ENCODE measurements at regions not wholly inside any gene's neighbourhood (a gene's known extent, or its start where the extent isn't known, plus 50 kb on each side); places are given as distances from the start of the nearest gene placed in this dataset.

DNA sequence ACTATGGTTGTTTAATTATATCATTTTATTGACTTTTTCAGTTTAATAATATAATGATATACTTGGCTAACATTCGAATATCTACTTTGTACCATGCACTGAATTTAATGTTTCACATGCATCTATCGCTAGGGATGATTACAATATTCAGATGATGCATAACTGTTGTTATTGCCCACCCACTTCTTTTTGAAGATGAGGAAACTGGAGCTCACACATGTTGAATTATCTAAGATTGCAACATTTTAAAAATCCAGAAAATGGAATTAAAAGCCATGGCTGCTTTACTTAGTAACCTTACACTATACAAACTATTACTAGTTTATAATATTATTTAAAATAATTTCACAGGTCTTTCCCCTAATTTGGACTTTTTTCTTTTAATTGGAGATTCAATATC, 171.7 kb downstream of the TLR4 start:
- H3K27ac Mint-ChIP-seq, result no peak overlapping the region
- no peaks in the 10 kb centered on the region for H3K4me1 Mint-ChIP-seq (ENCODE audit: low read depth)
- no peak for DNase-seq (ENCODE audit: low spot score)
- no peak overlapping the region for H3K4me3 Mint-ChIP-seq
- H3K27me3 Mint-ChIP-seq (ENCODE audit: low read depth), result no peaks in the 10 kb centered on the region
- H3K9me3 Mint-ChIP-seq, result no peaks in the 10 kb centered on the region
- no peaks in the 10 kb centered on the region for H3K36me3 Mint-ChIP-seq (ENCODE audit: low read depth)

- DNase-seq (ENCODE audit: low spot score), result no peak
- no peaks in the 10 kb centered on the region for H3K9me3 Mint-ChIP-seq
- H3K4me1 Mint-ChIP-seq (ENCODE audit: low read depth), result no peaks in the 10 kb centered on the region
- H3K27me3 Mint-ChIP-seq (ENCODE audit: low read depth), result no peaks in the 10 kb centered on the region
- H3K27ac Mint-ChIP-seq, result no peak overlapping the region
- no peak overlapping the region for H3K4me3 Mint-ChIP-seq
- H3K36me3 Mint-ChIP-seq (ENCODE audit: low read depth), result no peaks in the 10 kb centered on the region
Observed at GRCh38 chr9:117882171-117882570, 178.0 kb downstream of the TLR4 start.

DNA sequence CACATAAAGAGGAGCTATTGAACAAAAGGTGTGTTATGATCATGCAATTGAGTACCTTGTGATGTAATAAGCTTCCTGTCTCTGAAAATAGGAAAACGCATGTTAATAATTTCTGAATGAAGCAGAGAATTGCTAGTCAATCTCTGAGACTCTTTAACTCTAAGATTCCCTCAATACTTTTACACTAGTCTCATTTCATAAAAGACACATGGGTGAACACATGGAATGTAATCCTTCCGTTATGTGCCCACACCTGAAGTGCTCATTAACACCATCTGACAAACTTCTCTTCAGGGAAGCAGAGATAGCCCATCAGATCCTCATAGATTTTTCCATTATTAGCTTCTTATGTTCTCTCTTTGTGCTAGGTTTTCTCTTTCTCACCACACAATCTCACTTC, 182.4 kb downstream of the TLR4 start:
- no peaks in the 10 kb centered on the region for H3K9me3 Mint-ChIP-seq
- H3K4me1 Mint-ChIP-seq (ENCODE audit: low read depth), result no peaks in the 10 kb centered on the region
- H3K27me3 Mint-ChIP-seq (ENCODE audit: low read depth), result no peaks in the 10 kb centered on the region
- no peaks in the 10 kb centered on the region for H3K36me3 Mint-ChIP-seq (ENCODE audit: low read depth)
- H3K4me3 Mint-ChIP-seq, result no peak overlapping the region
- H3K27ac Mint-ChIP-seq, result no peak overlapping the region
- no peak for DNase-seq (ENCODE audit: low spot score)

- no peak for DNase-seq (ENCODE audit: low spot score)
- no peak overlapping the region for H3K4me3 Mint-ChIP-seq
- no peaks in the 10 kb centered on the region for H3K4me1 Mint-ChIP-seq (ENCODE audit: low read depth)
- no peak overlapping the region for H3K27ac Mint-ChIP-seq
- H3K9me3 Mint-ChIP-seq, result no peaks in the 10 kb centered on the region
- no peaks in the 10 kb centered on the region for H3K36me3 Mint-ChIP-seq (ENCODE audit: low read depth)
- no peaks in the 10 kb centered on the region for H3K27me3 Mint-ChIP-seq (ENCODE audit: low read depth)
Observed at GRCh38 chr9:117887383-117887782, 183.2 kb downstream of the TLR4 start.

GRCh38 chr9:117887941-117888340, 183.7 kb downstream of the TLR4 start:
- no peak overlapping the region for H3K27ac Mint-ChIP-seq
- no peak for DNase-seq (ENCODE audit: low spot score)
- H3K4me1 Mint-ChIP-seq (ENCODE audit: low read depth), result no peaks in the 10 kb centered on the region
- H3K36me3 Mint-ChIP-seq (ENCODE audit: low read depth), result no peaks in the 10 kb centered on the region
- no peak overlapping the region for H3K4me3 Mint-ChIP-seq
- no peaks in the 10 kb centered on the region for H3K9me3 Mint-ChIP-seq
- no peaks in the 10 kb centered on the region for H3K27me3 Mint-ChIP-seq (ENCODE audit: low read depth)

- Mint-ChIP-seq H3K4me1 (ENCODE audit: low read depth) (no peaks in the 10 kb centered on the region), H3K36me3 (ENCODE audit: low read depth) (no peaks in the 10 kb centered on the region)
- no peak for DNase-seq (ENCODE audit: low spot score)
Observed at GRCh38 chr9:117903453-117903852, 199.2 kb downstream of the TLR4 start.

DNA sequence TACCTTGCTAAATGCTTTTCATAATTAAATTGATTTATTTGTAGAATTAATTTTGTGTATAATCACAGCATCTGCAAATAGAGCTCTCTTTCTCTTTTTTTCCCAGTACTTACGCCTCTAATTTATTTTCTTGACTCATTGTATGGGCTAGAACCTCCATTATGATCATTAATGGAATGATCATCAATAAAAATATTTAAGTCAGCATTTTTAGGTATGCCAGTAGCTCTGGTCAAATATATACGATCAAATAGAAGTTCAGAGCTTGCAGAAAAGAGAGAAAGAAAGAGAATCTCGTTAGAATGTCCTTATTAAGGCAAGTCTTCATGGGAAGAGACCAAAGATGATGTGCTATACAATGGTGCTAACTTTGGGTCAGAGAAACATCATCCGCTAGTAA, 202.6 kb downstream of the TLR4 start:
- no peak overlapping the region for H3K4me3 Mint-ChIP-seq
- no peaks in the 10 kb centered on the region for H3K4me1 Mint-ChIP-seq (ENCODE audit: low read depth)
- no peak overlapping the region for H3K27ac Mint-ChIP-seq
- H3K27me3 Mint-ChIP-seq (ENCODE audit: low read depth), result no peaks in the 10 kb centered on the region
- peaks cover 19% of the 10 kb centered on the region for H3K9me3 Mint-ChIP-seq
- no peak for DNase-seq (ENCODE audit: low spot score)
- no peaks in the 10 kb centered on the region for H3K36me3 Mint-ChIP-seq (ENCODE audit: low read depth)

More at GRCh38 chr9:117903453-117903852, 199.2 kb downstream of the TLR4 start:
- Mint-ChIP-seq H3K27me3 (ENCODE audit: low read depth) (no peaks in the 10 kb centered on the region), H3K9me3 (no peaks in the 10 kb centered on the region), H3K27ac (no peak overlapping the region), H3K4me3 (no peak overlapping the region)

DNA sequence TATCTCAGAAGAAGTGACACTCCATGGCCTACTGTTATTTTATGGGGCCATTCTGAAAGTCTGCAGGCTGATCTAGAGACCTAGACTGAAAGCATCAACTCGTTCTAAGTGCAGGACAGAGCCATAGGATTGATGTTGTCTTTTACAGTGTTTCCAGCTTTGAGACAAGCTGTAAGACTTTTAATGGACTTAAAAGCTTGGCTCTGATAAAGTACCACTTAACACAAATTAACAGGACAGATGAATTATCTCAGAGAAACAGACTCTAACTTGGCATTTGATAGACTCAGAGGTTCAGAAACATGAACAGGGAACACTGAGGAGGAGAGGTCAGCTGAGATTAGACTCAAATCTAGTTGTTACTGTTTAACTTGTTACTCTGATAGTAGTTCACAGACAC, 203.2 kb downstream of the TLR4 start:
- DNase-seq (ENCODE audit: low spot score), result no peak
- Mint-ChIP-seq H3K27ac (no peak overlapping the region), H3K9me3 (peaks cover 23% of the 10 kb centered on the region)

DNA sequence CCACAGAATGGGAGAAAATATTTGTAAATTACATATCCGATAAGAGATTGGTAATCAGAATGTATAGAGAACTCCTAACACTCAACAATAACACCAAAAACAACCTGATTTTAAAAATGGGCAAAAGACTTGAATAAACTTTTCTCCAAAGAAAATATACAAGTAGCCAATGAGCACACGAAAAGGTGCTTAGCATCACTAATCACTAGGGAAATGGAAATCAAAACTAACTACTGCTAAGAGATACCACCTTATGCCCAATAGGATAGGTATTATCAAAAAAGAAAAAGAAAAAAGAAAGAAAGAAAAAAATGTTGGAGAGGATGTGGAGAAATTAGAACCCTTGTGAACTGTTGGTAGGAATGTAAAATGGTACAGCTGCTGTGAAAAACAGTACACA, 212.1 kb downstream of the TLR4 start:
- Mint-ChIP-seq H3K27me3 (ENCODE audit: low read depth) (no peaks in the 10 kb centered on the region), H3K4me3 (no peak overlapping the region), H3K36me3 (ENCODE audit: low read depth) (no peaks in the 10 kb centered on the region), H3K27ac (no peak overlapping the region), H3K4me1 (ENCODE audit: low read depth) (no peaks in the 10 kb centered on the region), H3K9me3 (peaks cover 10% of the 10 kb centered on the region)
- DNase-seq (ENCODE audit: low spot score), result no peak

More for the DNA sequence above, 203.2 kb downstream of the TLR4 start:
- Mint-ChIP-seq H3K4me1 (ENCODE audit: low read depth) (no peaks in the 10 kb centered on the region), H3K27me3 (ENCODE audit: low read depth) (no peaks in the 10 kb centered on the region), H3K36me3 (ENCODE audit: low read depth) (no peaks in the 10 kb centered on the region), H3K4me3 (no peak overlapping the region)

GRCh38 chr9:117917873-117918272, 213.7 kb downstream of the TLR4 start:
- no peak overlapping the region for H3K27ac Mint-ChIP-seq
- H3K9me3 Mint-ChIP-seq, result no peaks in the 10 kb centered on the region
- no peaks in the 10 kb centered on the region for H3K36me3 Mint-ChIP-seq (ENCODE audit: low read depth)
- no peaks in the 10 kb centered on the region for H3K4me1 Mint-ChIP-seq (ENCODE audit: low read depth)
- H3K27me3 Mint-ChIP-seq (ENCODE audit: low read depth), result no peaks in the 10 kb centered on the region
- DNase-seq (ENCODE audit: low spot score), result no peak
- no peak overlapping the region for H3K4me3 Mint-ChIP-seq

GRCh38 chr9:117919538-117919937, 215.3 kb downstream of the TLR4 start:
- Mint-ChIP-seq H3K4me1 (ENCODE audit: low read depth) (no peaks in the 10 kb centered on the region), H3K36me3 (ENCODE audit: low read depth) (no peaks in the 10 kb centered on the region), H3K27me3 (ENCODE audit: low read depth) (no peaks in the 10 kb centered on the region), H3K9me3 (no peaks in the 10 kb centered on the region), H3K4me3 (no peak overlapping the region), H3K27ac (no peak overlapping the region)
- no peak for DNase-seq (ENCODE audit: low spot score)

DNA sequence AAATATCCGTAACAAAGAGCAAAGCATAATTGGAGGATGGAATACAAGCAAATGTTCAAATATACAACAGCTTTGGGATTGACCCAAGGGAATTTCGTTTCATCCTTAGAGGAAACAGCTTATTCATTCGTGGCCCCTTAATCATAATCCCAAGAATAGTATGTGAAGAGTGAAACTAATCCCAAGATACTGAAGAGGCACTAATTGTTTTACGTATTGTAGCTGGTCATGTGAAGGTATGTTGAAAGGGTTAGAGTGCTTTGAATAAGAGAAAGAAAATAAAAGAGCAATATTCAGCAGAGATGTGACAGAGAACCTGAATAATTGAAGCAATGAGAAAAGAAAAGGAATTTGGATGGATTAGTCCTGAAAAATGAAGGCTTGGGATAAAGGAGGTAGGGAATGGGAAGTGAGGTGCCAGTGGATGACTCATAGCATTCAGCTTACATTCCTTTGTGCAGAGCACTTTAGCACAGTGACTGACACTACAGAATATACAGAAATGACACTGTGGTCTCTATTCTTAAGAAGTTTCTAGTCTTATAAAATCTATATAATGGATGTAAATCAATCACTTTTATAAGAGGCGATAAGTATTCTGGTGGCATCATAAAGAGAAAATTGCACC, 221.9 kb downstream of the TLR4 start:
- Mint-ChIP-seq H3K36me3 (ENCODE audit: low read depth) (no peaks in the 10 kb centered on the region), H3K27me3 (ENCODE audit: low read depth) (no peaks in the 10 kb centered on the region), H3K9me3 (no peaks in the 10 kb centered on the region), H3K4me1 (ENCODE audit: low read depth) (no peaks in the 10 kb centered on the region), H3K27ac (no peak overlapping the region), H3K4me3 (no peak overlapping the region)
- no peak for DNase-seq (ENCODE audit: low spot score)

DNA sequence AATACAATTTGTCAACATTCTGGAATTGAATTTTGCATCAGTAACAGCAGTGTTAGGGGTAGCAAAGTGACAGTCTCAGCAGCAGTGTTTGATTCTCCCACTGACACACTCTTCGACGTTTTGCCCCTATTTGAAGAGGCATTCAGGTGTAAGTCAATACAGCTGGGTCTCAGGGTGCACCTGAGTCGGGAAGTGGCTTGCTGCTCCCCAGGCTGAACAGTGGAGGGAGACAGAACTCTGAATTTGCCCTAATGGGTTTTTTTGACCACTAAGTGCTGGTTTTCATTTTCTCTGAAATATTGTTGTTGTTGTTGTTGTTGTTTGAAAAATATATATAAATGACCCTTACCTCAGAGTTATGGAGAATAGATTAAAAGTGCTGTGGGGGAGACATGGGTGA, 223.2 kb downstream of the TLR4 start:
- H3K27ac Mint-ChIP-seq, result no peak overlapping the region

GRCh38 chr9:117929868-117930267, 225.7 kb downstream of the TLR4 start:
- no peaks in the 10 kb centered on the region for H3K9me3 Mint-ChIP-seq

More for the DNA sequence above, 223.2 kb downstream of the TLR4 start:
- Mint-ChIP-seq H3K9me3 (no peaks in the 10 kb centered on the region), H3K36me3 (ENCODE audit: low read depth) (no peaks in the 10 kb centered on the region), H3K4me1 (ENCODE audit: low read depth) (no peaks in the 10 kb centered on the region), H3K4me3 (no peak overlapping the region), H3K27me3 (ENCODE audit: low read depth) (no peaks in the 10 kb centered on the region)
- DNase-seq (ENCODE audit: low spot score), result no peak

DNA sequence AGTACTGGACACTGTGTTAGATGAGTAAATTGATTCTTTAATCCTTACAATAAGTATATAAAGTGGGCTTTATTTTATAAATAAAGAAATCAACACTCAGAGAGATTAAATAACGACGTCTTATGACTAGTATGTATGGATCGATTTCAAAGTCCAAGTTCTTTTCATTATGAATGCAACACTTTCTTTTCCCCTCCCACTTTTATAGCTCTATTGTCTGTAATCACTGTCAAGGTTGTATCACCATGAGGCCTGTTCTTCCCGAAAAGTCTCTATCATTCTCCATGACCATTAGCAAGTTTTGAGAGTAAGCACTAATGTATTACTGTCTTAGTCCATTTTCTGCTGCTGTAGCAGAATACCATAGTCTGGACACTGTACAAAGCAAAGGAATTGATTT, 228.4 kb downstream of the TLR4 start:
- H3K4me1 Mint-ChIP-seq (ENCODE audit: low read depth), result no peaks in the 10 kb centered on the region
- no peak overlapping the region for H3K4me3 Mint-ChIP-seq
- no peak overlapping the region for H3K27ac Mint-ChIP-seq
- no peak for DNase-seq (ENCODE audit: low spot score)
- H3K36me3 Mint-ChIP-seq (ENCODE audit: low read depth), result no peaks in the 10 kb centered on the region
- H3K9me3 Mint-ChIP-seq, result no peaks in the 10 kb centered on the region
- H3K27me3 Mint-ChIP-seq (ENCODE audit: low read depth), result no peaks in the 10 kb centered on the region

More at GRCh38 chr9:117929868-117930267, 225.7 kb downstream of the TLR4 start:
- no peak overlapping the region for H3K27ac Mint-ChIP-seq
- no peak for DNase-seq (ENCODE audit: low spot score)
- no peaks in the 10 kb centered on the region for H3K36me3 Mint-ChIP-seq (ENCODE audit: low read depth)
- no peak overlapping the region for H3K4me3 Mint-ChIP-seq
- H3K27me3 Mint-ChIP-seq (ENCODE audit: low read depth), result no peaks in the 10 kb centered on the region
- H3K4me1 Mint-ChIP-seq (ENCODE audit: low read depth), result no peaks in the 10 kb centered on the region

All from T-helper 2 cell treated with Interferon-gamma antibody and Interleukin-4, amounts not matched to agents 5 μg/mL and 100 μg/mL, for 36 hours (primary cell).